ENCODE measurements at regions not wholly inside any gene's neighbourhood (a gene's known extent, or its start where the extent isn't known, plus 50 kb on each side); places are given as distances from the start of the nearest gene placed in this dataset.

DNA sequence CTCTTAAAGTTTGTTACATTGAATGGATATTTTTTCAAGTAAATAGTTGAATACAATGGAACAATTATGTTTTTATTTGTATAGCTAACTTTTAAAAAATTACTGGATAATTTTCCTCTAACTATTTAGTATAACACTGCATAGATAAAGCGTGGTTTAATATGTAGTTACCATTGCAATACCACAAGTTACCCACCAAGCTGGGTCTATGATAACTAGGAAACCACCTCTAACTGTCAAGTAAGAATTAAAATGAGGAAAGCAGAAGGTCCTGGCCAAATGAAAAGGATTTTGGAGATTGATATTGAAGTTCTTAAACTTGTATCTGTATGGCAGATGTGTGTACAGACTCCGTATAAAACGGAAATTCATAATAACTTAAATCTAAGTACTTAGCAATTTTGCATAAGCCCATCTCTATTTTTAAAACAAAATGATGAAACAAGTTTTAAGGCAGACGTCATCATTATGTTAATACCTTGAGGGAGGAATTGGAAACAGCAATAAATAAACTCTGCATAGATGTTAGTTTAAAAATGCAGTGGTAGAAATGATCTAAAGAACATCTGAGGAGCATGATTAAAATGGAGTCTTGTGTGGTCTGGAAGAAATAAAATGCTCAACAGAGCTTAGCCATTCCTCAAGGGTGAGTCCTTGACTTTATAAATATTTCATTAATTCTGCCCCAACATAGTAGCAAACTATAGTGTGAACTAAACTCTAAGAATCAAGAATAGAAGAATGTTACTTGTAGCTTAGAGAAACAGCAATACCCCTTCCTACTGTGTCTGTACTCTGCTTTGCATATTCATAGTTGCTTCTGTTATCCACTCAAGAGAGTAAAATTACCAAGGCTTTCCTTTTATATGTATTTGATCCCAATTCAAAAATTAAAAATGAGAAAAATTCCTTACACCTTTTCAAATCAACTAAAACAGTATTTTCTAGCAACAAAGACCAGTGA is 206.4 kb upstream of the FERD3L start:
- no peak for TF ChIP-seq POLR2AphosphoS5 (IDR thresholded peaks at IDR 0.05)
- TF ChIP-seq, protein P1, sequence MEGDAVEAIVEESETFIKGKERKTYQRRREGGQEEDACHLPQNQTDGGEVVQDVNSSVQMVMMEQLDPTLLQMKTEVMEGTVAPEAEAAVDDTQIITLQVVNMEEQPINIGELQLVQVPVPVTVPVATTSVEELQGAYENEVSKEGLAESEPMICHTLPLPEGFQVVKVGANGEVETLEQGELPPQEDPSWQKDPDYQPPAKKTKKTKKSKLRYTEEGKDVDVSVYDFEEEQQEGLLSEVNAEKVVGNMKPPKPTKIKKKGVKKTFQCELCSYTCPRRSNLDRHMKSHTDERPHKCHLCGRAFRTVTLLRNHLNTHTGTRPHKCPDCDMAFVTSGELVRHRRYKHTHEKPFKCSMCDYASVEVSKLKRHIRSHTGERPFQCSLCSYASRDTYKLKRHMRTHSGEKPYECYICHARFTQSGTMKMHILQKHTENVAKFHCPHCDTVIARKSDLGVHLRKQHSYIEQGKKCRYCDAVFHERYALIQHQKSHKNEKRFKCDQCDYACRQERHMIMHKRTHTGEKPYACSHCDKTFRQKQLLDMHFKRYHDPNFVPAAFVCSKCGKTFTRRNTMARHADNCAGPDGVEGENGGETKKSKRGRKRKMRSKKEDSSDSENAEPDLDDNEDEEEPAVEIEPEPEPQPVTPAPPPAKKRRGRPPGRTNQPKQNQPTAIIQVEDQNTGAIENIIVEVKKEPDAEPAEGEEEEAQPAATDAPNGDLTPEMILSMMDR (IDR thresholded peaks at IDR 0.05): no peak
- TF ChIP-seq POLR2A (IDR thresholded peaks at IDR 0.05): no peak
